ENCODE measurements at regions not wholly inside any gene's neighbourhood (a gene's known extent, or its start where the extent isn't known, plus 50 kb on each side); places are given as distances from the start of the nearest gene placed in this dataset.
"Not testable (repeated sequence)": the region's sequence is repeated elsewhere in the genome, so short reads cannot be mapped to it uniquely, and the experiment has no call there.

DNA sequence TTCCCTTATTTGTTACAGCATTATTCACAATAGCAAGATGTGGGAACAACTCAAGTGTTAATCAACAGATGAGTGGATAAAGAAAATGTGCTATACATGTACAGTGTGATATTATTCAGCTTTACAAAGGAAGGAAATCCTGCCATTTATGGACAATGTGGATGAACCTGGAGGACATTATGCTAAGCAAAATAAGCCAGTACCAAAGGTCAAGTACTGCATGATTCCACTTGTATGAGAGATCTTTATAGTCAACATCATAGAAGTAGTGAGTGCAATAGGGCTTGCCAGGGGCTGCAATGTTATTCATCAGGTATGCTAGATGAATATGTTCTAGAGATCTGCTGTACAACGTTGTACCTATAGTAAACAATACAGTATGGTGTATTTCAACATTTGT is 138.5 kb upstream of the AGR3 start:
- DNase-seq = no peak

DNA sequence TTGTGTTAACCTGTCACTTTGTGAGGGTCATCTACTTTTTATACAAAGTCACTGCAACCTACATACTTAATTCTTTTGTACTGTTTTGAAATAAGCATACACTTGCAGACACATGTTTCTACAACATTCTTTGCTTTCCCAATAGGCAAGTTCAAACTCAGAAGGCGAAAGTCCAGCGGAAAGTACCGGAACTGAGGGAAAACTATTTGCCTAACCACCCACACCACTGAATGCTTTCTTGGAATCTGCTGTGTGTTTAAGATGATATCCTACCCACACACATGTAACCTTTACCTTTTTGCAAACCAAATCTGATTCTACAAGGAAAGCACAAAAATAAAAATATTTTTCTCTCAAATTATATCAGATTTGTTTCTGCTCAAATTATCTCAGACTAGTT is 139.4 kb upstream of the AGR3 start:
- DNase-seq = no peak

DNA sequence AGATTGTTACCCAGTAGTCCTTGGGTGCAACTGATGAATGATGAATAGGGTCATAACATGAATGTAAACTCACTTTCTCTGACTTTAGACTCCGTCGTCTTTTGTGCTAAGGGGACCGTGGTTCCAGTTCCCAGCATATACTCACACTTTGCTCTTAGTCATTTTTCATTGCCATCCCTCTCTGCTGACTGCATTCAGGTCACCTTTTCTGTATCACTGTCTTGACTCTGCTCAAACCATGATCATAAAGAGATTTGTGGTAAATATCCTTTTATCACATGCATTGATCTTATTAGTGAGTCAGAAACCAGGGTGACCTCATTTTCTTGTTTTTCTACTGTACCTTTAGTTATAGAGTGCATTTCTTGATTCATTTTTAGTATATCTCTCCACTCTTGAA is 141.1 kb upstream of the AGR3 start:
- DNase-seq = no peak

- DNase-seq = no peak
These were observed 144.5 kb upstream of the AGR3 start for GRCh38 chr7:17026269-17026668.

GRCh38 chr7:17027143-17027788 is 145.5 kb upstream of the AGR3 start:
- no peak for DNase-seq

DNA sequence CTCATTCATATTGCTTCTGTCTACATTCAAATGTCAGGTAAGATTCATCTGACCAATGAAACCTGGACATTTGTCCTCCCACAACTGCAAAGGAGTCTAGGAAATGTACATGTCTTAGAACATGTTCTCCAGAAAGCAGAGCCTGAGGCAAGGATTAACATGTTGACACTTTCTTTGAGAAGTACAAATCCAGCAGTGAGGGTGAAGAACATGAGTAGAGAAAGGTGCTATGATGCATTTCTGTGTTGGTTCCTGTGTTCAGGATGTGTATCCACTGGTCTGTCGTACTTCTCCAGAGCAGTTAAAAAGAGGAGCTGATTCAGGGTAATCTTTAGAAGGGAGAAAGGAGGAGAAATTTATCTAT is 146.0 kb upstream of the AGR3 start:
- DNase-seq = no peak

GRCh38 chr7:17029150-17029549 is 147.4 kb upstream of the AGR3 start:
- no peak for DNase-seq

DNA sequence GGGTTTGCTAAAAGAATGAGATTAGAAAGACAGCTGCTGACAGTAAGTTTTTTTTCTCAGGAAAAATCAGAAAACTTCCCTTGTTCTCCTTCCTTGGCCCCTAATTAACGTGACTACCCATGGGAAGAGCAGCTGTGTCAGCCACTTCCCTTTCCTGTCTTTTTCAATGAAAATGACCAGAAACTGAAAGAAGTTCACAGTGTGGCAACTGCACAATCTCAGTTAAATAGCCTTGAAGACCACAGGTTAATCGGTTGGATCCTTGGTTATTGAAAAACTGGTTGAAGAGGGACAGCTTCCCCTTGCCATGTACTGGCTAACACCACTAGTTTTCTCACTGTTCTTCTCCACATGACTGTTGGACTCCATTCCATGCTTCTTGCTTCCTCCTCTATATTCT is 148.8 kb upstream of the AGR3 start:
- DNase-seq = no peak

GRCh38 chr7:17031906-17032551 is 150.2 kb upstream of the AGR3 start:
- no peak for DNase-seq

DNA sequence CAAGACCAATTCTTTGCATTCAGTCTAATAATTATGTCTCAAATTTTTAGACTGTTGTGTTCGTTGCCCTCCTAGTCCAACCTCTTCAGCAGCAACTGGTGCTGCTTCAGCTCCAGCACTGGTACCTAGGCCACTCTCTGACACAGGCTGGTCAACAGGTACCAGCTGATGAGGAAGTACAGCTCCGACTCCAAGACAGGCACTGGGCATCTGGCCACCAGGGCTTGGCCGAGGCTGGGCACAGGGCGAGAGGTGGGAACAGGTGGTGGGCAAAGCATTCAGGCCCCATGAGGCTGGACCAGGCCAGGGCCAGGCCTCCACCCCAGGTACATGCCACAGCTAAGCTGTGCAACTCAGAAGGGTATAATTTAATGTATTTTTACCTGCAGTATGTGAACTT is 151.5 kb upstream of the AGR3 start:
- DNase-seq = no peak

GRCh38 chr7:17036584-17036983 is 154.8 kb upstream of the AGR3 start:
- no peak for DNase-seq

- no peak for DNase-seq
These were observed 155.6 kb upstream of the AGR3 start for GRCh38 chr7:17037356-17037755.

DNA sequence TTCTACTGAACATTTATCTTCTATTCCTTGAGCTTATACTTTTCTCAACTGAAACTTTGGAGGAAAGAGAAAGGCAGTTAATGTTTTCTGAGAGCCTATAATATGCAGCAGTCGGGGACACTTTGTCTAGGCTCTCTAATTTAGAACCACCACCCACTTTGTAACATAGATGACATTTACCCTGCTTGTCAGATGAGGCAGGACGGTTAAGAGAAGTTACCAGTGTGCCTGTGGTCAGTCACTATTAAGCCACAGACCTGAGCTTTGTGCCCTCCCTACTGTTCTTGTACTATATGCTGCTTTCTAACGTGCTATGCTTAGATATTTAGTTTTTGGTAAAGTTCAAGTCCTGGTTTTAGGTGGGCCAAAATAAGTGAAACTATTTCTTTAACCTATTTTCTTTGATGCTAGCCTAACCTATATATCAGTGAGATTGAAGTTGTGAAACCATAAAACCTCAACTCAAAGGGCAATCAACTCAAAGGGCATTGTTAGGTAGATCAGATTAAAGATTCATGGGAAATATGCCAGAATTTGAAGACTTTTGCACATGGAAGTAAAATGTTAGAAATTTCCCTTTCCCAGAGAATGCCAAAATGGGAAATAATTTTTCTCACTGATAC is 156.5 kb upstream of the AGR3 start:
- DNase-seq = no peak

DNA sequence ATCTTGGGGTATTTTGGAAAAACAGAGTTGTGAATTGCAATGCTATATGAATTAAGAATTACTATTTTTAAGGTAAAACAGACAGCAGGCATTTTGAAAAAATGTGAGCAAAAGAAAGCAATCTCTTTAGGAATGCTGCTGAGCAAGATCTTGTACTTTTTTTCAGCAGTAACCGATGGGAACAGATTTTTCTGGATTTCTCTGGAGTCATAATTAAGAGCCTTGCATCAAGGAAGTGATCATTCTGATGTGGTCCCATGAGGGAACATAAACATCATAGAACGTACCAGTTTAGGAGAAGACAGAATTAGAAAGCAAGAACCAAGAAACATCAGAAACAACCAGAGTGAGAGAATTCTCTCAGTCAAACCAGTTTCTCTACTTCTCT is 157.0 kb upstream of the AGR3 start:
- no peak for DNase-seq

- DNase-seq = no peak
These were observed 157.6 kb upstream of the AGR3 start for GRCh38 chr7:17039372-17039771.

DNA sequence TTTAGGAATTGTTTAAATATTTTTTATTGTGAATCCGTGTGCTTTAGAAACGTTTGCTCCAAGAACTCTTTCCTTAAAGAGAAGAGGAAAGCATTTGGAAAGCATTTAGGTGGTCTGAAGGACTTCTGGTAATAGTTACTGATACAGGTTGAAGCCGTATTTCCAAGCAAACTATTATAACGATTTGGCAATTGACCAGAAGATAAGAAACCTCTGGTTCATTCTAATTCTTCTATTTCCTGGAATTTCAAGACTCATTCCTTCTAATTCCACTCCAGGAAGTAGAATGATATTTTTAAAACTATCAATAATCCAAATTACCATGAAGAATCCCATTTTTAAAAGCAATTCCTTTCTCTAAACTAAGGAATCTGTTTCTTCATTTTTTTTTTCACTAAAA is 158.9 kb upstream of the AGR3 start:
- no peak for DNase-seq

DNA sequence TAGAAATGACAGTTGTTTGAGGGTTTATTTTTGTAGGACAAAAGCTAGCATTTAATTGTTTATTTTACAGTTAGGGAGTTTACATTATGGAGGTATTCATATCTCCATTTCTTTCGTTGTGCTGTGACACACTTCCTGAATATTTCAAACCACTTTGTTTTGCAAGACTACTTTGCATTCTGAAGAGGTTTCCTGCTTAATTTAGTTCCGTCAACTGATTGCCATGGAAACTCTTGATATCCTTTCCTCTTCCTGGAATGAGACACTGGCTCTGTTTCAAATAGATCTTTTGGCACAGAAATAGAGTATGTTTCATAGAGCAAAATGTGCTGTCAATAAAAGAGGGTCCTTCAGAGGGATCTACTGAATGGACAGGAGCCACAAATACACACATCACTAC is 159.5 kb upstream of the AGR3 start:
- DNase-seq = no peak

DNA sequence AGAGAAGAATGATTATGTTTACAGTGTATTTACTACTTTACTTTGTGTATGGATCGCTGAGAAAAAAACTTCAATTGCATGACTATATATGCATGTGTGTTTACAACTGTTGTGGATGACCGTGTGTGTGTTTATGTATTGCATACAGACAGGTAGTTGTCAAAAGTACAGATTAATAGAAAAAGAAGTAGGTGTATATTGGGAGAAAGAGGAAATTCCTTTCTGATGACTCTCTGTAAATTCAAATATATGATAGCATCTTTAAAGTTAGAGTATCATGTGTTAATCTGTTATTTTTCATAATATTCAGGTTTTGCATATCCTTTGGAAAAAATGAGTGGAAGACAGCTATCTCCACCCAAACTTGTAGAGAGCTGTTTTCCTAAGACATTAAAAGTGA is 160.4 kb upstream of the AGR3 start:
- DNase-seq = no peak

DNA sequence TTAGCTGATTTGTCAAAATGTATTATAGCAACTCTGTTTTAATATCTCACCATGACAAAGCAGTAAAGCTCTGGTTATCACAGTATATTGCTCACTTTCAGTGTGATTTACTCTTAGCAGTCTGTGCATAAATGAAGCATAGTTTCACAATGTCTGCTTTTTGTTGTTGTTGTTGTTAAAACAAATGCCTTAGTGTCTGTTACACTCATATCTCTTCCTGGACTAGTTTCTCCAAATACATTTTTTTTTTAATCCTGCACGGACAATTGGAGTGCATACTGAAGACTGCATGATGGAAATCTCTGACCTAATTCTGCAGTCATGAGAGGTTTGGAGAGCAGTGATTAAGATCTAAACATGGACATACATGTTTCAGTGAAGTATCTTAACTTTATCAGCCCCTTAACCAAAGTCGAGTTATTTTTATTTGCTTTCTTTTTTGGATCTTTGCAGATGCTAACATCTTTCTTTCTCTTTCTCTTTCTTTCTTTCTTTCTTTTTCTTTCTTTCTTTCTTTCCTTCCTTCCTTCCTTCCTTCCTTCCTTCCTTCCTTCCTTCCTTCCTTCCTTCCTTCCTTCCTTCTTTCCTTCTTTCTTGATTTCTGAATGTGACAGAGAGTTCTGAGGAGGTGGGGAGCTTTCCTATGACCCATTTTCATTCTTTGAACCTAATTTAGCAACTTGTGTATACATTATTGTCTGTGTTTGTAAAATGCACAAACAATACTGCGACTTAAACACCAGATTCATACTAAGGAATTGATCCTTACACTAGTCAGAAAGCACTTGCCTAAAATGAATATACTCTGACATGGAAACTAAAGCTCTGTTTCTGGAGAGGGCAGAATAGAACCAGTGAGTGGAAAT is 161.5 kb upstream of the AGR3 start:
- no peak for DNase-seq

DNA sequence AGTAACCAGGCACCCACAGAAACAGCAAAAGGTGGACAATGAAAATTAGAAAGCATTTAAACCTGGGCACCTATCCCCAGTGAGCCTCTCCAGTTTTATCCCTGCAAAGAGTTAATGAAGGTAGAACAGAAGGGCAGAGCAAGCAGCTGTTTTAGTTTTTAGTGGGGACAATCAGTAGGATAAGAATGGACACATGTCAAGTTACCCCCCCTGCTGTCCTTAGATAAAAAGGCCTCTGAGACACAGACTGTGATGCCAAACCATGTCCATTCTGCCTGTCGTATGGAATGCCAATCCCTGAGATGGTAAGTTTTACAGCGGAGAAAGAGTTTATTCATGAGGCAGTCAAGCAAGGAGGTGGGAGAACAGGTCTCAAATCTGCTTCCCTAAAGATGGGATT is 162.6 kb upstream of the AGR3 start:
- no peak for DNase-seq

DNA sequence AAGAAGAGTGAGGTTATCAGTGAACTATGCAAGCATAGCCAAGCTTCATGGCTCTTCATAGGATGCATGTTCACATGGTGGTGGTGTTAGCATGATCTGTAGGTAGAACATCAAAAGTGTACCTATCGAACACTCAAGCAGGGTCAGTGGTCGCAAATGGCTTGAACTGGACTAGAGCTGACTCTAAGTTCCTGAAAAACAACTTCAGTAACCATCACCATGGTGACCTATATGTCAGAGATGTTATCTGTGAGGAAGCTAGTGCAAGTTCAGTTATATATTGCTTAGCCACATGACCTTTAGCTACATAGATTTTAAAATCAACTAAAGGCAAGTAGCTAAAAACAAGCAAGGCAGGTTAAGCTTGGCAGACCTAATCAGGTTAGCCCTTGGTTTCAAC is 163.1 kb upstream of the AGR3 start:
- DNase-seq = no peak

GRCh38 chr7:17046259-17046658 is 164.5 kb upstream of the AGR3 start:
- no peak for DNase-seq

- no peak for DNase-seq
These were observed 164.9 kb upstream of the AGR3 start for GRCh38 chr7:17046666-17047065.

DNA sequence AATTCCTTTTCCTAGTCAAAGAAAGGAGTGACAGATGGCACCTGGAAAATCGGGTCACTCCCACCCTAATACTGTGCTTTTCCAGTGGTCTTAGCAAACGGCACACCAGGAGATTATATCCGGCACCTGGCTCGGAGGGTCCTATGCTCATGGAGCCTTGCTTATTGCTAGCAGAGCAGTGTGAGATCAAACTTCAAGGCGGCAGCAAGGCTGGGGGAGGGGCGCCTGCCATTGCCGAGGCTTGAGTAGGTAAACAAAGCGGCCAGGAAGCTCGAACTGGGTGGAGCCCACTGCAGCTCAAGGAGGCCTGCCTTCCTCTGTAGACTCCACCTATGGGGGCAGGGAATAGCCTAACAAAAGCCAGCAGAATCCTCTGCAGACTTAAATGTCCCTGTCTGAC is 171.4 kb upstream of the AGR3 start:
- not testable (repeated sequence) for DNase-seq
